Activated T-helper 9 cell treated with anti-CD3 and anti-CD28 coated beads, Interleukin-2, amount 50 U/mL, for 16 hours (primary cell): ENCODE measurements at regions not wholly inside any gene's neighbourhood (a gene's known extent, or its start where the extent isn't known, plus 50 kb on each side); places are given as distances from the start of the nearest gene placed in this dataset.

Source experiments
- DNase-seq: peaks from one replicate; pipeline ENCODE4 v3.0.0-alpha.2; 2020; ENCODE audit warnings: low read depth

DNA sequence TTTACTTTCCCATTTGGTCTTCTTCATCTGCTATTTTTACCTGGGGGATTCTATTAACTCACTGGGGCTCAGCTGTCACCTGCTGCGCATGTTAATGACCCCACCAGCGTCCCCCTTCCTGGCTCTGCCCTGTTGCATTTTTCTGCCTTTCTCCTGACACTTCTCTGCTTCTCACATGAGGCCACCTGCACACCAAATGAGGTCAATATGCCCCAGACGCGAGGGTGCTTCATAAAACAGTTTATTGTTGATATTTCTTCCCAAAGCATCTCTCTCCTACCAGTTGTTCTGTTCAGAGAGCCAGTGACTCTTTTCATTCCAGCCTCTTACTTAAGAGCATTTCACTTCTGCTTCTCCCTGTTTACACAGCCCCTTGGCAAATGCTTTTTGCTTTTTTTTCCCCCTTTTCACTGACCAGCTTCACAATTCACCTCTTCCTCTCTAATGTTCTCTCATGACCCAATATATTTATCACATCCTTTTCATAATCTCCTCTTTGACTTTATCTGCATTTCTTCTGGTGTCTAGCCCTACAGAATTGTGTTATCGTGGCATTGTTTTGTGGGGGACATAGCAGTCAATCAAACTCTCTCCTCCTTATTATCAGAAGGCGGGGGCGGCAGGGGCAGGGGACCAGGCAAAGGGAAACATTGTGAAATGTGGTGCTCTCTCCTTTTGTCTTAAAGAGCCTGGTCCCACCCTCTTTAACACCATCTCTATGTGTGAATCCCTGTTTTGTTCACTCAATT is 545.8 kb upstream of the CITED2 start:
- no peak for DNase-seq

DNA sequence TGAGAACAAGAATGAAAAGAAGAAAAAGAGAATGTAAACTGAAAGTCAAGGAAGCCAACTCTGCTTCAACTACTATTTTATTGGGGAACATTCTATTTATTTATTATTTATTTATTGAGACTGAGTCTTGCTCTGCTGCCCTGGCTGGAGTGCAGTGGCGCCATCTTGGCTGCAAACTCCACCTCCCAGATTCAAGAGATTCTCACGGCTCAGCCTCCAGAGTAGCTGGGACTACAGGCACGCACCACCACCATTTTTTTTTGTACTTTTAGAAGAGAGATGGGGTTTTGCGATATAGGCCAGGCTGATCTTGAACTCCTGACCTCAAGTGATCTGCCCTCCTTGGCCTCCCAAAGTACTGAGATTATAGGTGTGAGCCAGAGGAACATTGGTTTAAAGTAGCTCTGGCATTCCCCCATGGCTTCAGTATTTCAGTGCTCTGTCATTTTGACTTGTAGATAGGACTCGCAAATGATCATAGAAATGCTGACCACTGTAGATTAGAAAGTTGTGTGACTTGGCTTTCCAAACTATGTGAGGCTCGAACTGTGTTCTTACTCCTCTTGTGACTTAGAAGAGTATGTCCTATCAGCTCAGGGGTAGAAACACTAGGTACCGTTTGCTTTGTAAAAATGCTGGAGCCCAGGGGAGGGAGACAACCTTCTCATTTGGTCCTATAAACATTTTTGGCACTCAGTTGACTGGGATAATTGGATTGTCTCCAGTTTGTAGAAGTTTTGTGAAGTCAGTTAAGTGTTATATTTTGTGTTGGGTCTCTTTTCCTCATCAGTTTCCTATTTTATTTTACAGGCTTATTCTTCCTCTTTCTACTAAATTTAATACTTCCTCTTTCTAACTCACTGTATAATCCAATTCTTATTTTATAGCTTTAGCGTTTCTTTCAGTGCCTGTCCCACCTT is 544.9 kb upstream of the CITED2 start:
- DNase-seq, result no peak

DNA sequence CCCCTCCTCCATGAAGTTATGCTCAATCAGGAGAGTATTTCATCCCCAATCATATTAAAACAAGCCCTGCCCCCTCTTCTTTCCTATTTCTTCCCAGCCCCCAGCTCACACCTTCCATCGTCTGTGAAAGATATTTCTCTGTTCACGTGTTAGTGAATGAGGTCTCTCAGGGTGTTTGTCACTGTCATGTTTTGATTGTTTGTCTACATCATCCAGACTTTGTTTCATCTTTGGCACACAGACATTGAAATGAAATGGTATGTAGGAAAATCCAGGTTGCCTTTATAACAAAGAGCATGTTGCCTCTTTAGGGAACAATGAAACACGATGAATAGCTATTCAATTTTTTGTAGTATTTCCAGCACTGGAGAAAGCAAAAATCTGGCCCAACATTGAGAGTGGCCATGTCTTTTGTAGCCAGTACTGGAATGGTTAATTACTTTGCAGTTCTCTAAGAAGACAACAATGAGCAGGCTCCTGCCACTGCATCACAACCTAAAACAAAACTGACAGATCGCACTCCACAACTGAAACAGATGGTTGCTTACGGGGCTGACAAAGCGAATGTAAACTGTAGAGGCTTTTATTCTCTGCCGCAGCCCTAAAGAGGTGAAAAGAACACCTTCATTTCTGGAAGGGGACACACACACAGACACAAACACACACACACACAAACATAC is 543.6 kb upstream of the CITED2 start:
- DNase-seq, result no peak

DNA sequence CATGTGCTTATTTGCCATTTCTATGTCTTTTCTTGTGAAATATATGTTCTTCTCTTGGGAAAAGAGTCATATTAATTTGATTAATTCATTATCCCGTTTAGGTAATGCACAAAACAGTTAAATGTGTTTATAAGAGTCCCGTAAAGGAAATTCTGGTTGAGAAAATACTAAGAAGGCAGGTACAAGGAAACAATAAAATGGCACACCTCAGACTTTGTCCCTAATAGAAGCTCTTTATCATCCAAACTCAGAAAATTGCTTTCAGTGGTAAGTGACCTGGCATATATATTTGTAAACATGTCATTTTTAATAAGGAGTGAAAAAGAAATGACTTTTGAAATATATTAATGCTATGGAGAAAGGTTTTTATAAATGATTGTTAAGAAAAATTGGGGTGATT is 540.5 kb upstream of the CITED2 start:
- no peak for DNase-seq

DNA sequence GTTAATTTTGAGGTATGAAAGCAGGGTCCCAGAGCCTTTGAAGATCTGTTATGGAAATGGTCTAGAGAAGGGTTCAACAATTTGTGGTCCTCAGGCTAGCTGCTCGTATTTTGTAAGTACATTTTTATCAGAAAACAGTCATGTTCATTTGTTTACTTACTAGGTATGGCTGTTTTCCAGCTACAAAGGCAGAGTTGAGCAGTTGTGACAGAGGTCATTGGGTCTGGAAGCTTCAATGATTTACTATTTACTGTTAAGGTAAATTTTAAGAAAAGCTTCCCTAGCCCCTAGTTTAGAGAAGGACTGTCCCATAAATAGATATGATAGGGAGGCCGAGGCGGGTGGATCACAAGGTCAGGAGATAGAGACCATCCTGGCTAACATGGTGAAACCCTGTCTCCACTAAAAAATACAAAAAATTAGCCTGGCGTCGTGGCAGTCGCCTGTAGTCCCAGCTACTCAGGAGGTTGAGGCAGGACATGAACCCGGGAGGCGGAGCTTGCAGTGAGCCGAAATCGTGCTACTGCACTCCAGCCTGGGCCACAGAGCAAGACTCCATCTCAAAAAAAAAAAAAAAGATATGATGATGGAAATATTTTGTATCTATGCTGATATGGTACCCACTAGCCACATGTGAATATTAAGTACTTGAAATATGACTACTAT is 538.4 kb upstream of the CITED2 start:
- no peak for DNase-seq

DNA sequence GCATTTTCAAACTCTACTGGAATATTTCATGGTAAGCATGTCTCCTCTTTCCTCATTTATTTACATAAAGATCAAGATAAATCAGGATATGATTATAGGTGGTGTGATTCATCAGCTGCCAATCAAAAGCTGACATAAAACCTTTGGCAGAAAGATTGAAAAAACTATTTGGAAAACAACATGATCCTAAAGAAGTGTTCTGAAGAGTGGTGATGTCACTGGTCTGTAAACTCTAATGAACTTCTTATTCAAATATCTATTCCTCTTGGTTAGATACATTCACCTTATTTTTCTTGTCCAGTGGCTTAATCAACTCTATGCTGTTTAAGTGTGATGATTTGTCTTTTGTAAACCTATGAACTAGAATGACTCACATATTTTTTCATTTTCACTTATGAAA is 535.5 kb upstream of the CITED2 start:
- no peak for DNase-seq

DNA sequence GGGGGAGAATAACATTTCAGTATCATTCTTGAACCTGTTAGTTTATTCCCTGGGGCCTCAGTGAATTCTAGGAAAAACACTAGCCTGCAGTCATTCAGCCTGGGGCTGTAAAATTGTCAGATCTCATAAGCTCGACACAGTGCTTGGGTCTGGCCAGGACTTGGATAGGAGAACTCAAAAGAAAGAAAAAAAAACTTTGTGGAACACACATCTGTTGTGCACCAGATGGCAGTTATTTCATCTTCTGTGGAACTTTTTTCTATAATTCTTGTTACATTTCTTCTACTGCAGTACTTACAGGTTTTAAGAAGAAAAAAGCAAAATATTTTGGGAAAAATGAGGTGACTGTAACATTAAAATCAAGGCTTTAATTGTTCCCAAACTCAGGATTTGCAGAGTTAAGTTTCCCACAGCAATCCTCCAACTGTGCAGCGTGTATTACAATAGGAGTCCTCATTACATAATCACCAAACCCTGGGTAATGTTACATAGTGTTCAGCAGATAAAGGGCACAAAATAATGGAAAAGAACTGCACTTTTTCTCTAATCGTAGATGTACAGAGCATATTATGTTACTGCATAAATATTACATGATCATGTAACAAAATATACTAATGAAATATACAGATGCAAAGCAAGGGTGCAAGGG is 531.1 kb upstream of the CITED2 start:
- DNase-seq, result no peak

DNA sequence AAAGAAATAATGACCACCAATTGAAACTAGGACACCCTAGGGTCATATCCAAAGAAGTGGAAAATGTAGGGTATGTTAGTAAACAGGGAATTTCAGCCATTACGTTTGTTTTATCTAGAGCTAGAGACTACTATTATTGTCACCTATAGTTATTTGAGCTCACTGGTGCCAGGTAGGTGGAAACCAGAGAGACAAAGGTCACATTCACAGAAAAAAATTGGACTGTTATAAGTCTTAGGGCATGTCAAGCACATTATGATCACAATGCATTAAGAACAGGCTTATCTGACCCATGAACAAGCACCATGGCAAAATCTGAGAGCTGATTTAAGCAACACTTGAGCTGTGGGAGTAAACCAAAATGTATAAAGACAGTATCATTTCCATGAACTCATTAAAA is 530.1 kb upstream of the CITED2 start:
- no peak for DNase-seq

DNA sequence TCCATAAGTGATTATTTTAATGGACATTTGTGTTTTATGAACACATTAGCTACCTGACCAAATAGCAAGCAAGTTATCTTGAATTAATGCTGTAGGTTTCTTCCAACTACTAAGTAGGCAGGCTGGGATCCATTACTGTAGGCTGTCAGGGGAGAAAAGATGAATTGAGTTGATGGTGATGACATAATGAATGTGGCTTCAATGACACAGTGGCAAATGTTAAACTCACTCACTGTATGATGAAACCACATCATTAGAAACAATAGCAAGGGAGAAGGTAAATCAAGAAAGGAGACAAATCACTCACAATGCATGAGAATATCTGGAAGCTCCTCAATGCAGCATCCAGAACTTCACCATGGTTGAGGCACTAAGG is 529.7 kb upstream of the CITED2 start:
- no peak for DNase-seq

DNA sequence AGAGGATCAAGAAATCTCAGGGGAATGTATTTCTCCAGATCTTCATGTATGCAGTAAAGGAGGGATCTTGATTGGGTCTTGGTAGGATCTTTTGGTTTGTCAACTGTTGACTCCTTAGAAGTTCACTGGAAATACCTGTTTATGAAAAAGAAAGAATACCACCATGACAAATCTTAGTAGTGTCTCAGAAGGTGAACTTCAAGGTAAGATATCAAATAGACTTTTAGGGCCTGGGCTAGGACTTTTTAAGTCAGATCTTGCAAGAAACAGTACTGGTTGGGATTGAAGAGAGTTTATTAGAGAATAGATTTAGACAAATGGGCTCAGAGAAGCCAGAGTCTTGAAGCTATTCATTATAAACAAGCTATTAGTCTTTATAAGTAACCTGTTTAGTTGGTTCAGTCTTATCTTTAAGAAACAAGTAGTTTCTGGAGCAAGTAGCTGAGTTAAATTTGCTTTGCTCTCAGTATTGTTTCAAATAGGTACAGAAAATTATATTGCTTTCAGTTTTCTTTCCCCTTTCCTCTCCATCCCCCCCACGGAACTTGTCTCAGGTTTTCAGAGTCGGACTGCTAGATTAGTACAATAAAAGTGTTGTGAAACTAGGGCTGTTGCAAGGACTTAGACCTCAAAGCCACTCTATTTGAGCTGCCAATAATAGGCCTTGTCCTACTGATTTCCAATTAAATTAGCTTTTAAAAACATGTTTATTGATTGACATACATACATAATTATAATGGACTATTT is 529.1 kb upstream of the CITED2 start:
- no peak for DNase-seq

DNA sequence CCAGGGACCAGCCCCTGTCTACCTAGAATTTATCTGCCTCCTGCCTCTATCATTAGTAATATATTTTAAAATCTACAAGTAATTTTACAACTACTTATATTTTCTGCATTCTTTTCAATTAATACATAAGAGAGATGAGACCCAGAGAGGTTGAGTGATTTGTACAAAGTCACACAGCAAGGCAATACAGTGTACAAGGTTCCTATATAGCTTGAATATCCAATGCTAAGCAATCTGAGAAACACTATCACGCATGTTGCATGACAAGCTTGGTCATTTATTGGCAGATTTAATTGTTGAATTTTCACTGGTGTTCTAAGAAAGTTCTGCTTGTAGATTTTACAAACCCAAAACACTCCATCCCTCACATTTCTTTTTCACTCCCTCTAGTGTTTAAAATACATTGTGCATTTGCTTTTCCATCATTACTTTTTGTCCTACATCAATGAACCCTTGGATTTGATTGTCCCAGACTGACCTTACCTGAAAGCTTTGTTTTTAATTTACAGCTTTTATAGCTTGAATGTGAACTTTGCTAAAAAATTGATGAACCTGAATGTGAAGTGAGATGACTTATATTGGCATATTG is 520.9 kb upstream of the CITED2 start:
- DNase-seq, result no peak

DNA sequence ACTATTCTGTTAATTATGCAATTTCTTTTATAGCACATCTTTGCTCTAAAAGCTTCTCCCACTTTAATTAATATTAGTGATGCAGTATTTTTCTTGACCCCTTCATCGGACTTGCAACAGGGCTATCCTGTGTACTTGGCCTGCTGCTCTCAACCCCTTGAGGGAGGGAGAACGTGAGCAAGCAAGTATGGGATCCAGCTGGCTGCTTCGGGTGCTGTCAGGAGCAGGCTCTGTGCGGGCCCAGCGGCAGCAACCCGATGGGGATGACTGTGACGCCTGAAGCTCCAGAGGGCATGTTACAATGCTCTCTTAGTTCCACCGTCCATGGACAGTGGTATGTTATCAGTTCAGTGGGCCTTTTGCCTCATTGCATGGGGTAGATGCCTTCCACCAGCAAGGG is 519.8 kb upstream of the CITED2 start:
- DNase-seq, result no peak

DNA sequence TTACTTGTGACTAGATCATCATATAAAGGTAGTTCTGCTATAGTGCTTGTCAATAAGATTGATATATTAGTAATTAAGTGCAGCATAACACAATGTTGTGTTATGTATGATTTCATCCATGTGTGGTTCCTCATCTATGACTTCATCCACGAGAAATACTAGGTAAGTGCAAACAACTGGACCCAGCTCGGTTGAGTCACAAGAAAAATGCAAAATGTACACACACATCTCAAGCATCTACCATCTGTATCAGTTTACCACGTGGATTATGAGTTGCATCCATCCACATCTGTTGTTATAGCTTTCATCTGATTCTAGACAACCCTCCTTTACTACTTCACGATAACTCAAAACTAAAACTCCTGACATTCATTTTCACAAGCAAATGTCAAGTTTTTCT is 517.0 kb upstream of the CITED2 start:
- DNase-seq, result no peak

DNA sequence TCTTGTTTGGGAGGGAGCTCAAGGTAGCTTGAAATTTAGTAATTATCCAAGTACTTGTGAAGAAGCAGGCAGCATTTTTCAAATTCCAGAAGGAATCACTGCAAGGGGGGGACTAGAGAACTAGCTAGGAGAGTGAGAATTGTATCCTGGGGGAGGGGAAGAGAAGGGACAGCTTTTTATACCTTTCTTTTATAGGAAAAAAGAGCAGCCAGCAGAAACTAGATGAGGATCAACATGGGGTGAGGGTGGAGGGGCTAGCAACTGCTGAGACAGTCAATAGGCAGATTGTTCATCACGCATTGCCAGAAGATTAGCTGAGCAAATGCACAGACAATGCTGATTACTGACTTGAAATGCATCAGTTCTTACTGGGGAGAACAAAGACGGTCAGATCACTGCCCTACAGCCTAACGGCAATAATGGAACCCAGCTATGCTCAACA is 514.3 kb upstream of the CITED2 start:
- no peak for DNase-seq

DNA sequence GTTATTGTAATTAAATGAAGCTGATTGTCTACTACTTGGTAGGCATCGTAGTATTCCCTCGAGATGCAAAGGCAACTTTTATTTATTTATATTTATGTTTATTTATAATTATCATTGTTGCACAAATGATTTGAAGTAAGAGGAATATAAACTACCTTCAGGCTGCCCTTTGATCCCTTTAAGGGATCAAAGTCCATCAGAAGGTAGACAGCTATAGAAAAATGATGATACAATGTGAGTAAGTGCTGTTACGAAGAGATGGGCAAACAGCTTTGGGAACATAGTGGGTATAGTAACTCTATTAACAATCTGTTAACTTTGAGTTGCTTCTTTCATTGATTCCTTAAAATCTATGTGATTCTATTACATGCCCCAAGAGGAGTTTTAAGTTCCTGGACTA is 512.8 kb upstream of the CITED2 start:
- DNase-seq, result no peak

DNA sequence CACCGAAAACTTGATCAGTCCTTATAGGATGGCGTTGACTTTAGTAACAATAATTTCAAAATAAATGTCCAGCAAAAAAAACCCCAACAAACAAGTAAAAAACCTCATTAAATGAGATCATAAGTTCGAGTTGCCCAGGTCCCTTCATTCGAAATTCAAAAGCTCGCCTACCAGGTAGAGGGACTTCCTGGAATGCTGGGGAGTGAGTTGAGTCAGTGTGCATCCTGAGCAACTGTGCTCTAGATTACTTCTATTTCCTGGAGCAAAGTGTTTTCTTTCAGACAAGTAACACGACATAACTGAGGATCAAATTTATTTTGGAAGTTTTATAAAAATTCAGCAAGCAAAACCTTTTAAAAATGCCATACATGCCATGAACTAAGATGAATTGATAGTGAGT is 511.9 kb upstream of the CITED2 start:
- no peak for DNase-seq

DNA sequence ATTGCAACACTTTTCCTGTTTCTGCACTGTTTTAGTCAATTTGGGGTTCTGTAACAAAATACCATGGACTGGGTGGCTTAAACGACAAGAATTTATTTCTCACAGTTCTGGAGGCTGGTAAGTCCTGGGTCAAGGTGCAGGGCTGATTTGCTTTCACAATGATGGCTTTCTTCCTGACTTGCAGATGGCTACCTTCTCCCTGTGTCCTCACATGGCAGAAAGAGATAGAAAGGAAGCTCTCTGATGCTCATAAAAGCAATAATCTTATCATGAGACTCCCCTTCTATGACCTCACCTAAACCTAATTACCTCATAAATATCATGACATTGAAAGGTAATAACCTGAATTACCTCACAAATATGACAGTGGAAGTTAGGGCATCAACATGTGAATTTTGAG is 511.5 kb upstream of the CITED2 start:
- DNase-seq, result no peak

DNA sequence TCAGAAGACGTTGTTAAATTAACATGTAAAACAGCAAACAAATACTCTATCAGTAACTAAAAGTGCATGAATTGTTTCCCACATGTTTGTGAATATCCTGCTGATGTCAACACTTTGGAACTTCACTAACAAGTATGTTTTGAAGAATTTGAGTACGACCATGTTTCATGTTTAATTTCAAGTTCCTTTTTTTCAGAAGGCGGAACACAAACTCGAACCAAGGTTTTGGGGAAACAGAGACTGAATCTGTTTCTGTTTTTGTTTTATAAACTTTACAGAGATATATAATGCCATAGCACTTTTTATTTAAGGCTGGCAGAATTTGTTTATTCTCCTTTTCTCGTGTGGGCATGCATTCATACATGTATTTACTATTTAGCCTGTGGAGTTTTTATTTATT is 509.3 kb upstream of the CITED2 start:
- no peak for DNase-seq

DNA sequence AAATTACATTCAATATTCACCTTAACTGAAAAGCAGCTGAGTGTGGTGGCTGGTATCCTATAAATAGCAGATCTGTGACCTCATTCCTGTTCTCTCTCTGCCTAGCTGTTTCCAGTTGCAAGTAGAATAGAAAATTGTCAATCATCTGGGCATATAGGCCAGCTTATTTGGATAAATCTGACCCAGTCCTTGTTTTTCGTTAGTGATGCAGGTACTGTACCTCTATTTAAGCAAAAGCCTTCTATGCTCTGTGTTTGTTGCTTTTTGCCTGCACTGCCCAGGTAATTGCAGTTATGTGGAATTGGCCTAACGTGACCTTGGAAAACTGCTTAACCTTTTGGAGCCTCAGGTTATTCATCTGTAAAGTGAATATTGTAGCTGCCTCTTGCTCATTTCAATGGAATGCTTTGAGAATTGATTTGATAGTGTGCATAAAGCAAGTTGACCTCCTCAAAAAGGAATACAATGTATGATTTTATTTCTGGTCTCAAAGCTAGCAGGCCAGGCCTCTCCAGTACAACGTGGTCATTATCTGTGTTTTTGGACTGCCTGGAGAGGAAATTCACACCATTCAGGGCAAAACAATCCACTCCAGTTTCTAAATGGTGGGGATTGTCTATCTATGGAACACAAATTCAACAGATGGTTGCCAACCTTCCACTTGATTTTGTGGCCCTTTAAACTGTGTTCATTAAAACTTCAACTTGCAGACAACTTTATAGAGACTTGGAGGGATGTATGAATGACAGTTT is 508.7 kb upstream of the CITED2 start:
- no peak for DNase-seq

DNA sequence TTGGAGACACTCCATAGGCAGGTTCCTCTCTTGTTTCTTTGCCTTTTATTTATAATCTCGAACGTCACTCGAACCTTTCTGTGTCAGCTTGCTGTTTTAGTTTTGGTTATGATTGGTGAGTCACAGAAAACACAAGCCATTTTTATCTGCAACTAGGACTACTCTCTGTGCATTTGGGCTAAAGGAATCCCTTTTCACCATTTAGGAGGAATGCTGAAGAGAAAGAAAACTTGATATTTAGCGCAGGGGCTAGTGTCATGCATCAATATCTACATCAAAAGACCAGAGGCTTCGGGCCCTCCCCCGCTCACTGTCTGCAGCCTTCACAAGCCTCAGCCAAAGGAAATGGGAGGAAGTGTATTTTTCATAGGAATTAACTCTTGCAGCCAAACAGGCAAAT is 507.8 kb upstream of the CITED2 start:
- no peak for DNase-seq
